ACC112 (cell line): ENCODE measurements at regions not wholly inside any gene's neighbourhood (a gene's known extent, or its start where the extent isn't known, plus 50 kb on each side); places are given as distances from the start of the nearest gene placed in this dataset.

Experiments
- H2AFZ ChIP-seq: fragments of 200-600 bp; sonication (generic); one replicate; pipeline ENCODE4 v1.6.0; 2017; ENCODE audit warnings: antibody characterized with exemption, low read length; ENCODE audit not compliant: unreplicated experiment
- H3K27ac ChIP-seq: fragments of 200-600 bp; sonication (generic); 2 replicates; pipeline ENCODE4 v1.5.1; 2014; ENCODE audit warnings: low read depth, mild to moderate bottlenecking, antibody characterized with exemption, low read length, moderate library complexity
- H3K27me3 ChIP-seq: fragments of 200-600 bp; sonication (generic); 2 replicates; pipeline ENCODE4 v1.6.1; 2014; ENCODE audit warnings: mild to moderate bottlenecking, antibody characterized with exemption, low read length, moderate library complexity, mixed read lengths; ENCODE audit not compliant: insufficient read depth
- H3K36me3 ChIP-seq: fragments of 200-600 bp; sonication (generic); 2 replicates; pipeline ENCODE4 v1.6.1; 2016; ENCODE audit warnings: mild to moderate bottlenecking, antibody characterized with exemption, low read length, moderate library complexity, mixed read lengths; ENCODE audit not compliant: insufficient read depth
- H3K4me1 ChIP-seq: fragments of 200-600 bp; sonication (generic); one replicate; pipeline ENCODE4 v1.6.1; 2016; ENCODE audit warnings: low read length, mixed read lengths; ENCODE audit not compliant: insufficient read depth, unreplicated experiment, control insufficient read depth
- H3K4me3 ChIP-seq: fragments of 200-600 bp; sonication (generic); 2 replicates; pipeline ENCODE4 v1.5.1; 2014; ENCODE audit warnings: mild to moderate bottlenecking, low read depth, low read length
- H3K79me2 ChIP-seq: fragments of 200-600 bp; sonication (generic); one replicate; pipeline ENCODE4 v1.6.0; 2016; ENCODE audit warnings: low read length; ENCODE audit not compliant: control insufficient read depth, unreplicated experiment, insufficient read depth

- H3K27ac ChIP-seq, result no peak overlapping the region
- H3K36me3 ChIP-seq, result no peaks in the 10 kb centered on the region
- no peak overlapping the region for H2AFZ ChIP-seq
- H3K27me3 ChIP-seq, result no peaks in the 10 kb centered on the region
- no peaks in the 10 kb centered on the region for H3K79me2 ChIP-seq
- H3K4me3 ChIP-seq, result no peak overlapping the region
- H3K4me1 ChIP-seq, result no peaks in the 10 kb centered on the region
Observed at GRCh38 chr7:68537051-68537773, 1061.1 kb upstream of the AUTS2 start.

GRCh38 chr7:68537774-68538071 is 1060.6 kb upstream of the AUTS2 start:
- no peaks in the 10 kb centered on the region for H3K4me1 ChIP-seq
- H3K27me3 ChIP-seq, result no peaks in the 10 kb centered on the region
- no peaks in the 10 kb centered on the region for H3K36me3 ChIP-seq
- no peak overlapping the region for H3K27ac ChIP-seq
- no peak overlapping the region for H2AFZ ChIP-seq
- H3K4me3 ChIP-seq, result no peak overlapping the region
- H3K79me2 ChIP-seq, result no peaks in the 10 kb centered on the region

- Histone ChIP-seq H3K27ac (no peak overlapping the region), H3K36me3 (no peaks in the 10 kb centered on the region), H3K79me2 (no peaks in the 10 kb centered on the region), H3K4me3 (no peak overlapping the region), H3K27me3 (no peaks in the 10 kb centered on the region), H2AFZ (no peak overlapping the region), H3K4me1 (no peaks in the 10 kb centered on the region)
Observed at GRCh38 chr7:68542831-68543230, 1055.4 kb upstream of the AUTS2 start.

GRCh38 chr7:68544851-68545250 is 1053.4 kb upstream of the AUTS2 start:
- Histone ChIP-seq H2AFZ (no peak overlapping the region), H3K27ac (no peak overlapping the region), H3K4me3 (no peak overlapping the region), H3K79me2 (no peaks in the 10 kb centered on the region), H3K36me3 (no peaks in the 10 kb centered on the region), H3K4me1 (no peaks in the 10 kb centered on the region), H3K27me3 (no peaks in the 10 kb centered on the region)

- H3K79me2 ChIP-seq, result no peaks in the 10 kb centered on the region
- no peaks in the 10 kb centered on the region for H3K36me3 ChIP-seq
- no peak overlapping the region for H3K27ac ChIP-seq
- H3K27me3 ChIP-seq, result no peaks in the 10 kb centered on the region
- no peak overlapping the region for H3K4me3 ChIP-seq
- no peaks in the 10 kb centered on the region for H3K4me1 ChIP-seq
- no peak overlapping the region for H2AFZ ChIP-seq
Observed at GRCh38 chr7:68547181-68547580, 1051.1 kb upstream of the AUTS2 start.

GRCh38 chr7:68547799-68548198 is 1050.5 kb upstream of the AUTS2 start:
- Histone ChIP-seq H3K4me1 (no peaks in the 10 kb centered on the region), H3K4me3 (no peak overlapping the region), H2AFZ (no peak overlapping the region), H3K36me3 (no peaks in the 10 kb centered on the region), H3K27me3 (no peaks in the 10 kb centered on the region), H3K79me2 (no peaks in the 10 kb centered on the region), H3K27ac (no peak overlapping the region)

GRCh38 chr7:68550027-68550426 is 1048.2 kb upstream of the AUTS2 start:
- Histone ChIP-seq H3K36me3 (no peaks in the 10 kb centered on the region), H3K79me2 (no peaks in the 10 kb centered on the region), H3K27ac (no peak overlapping the region), H3K27me3 (no peaks in the 10 kb centered on the region), H2AFZ (no peak overlapping the region), H3K4me1 (no peaks in the 10 kb centered on the region), H3K4me3 (no peak overlapping the region)

GRCh38 chr7:68550635-68551034 is 1047.6 kb upstream of the AUTS2 start:
- Histone ChIP-seq H3K4me1 (no peaks in the 10 kb centered on the region), H2AFZ (no peak overlapping the region), H3K4me3 (no peak overlapping the region), H3K79me2 (no peaks in the 10 kb centered on the region), H3K36me3 (no peaks in the 10 kb centered on the region), H3K27me3 (no peaks in the 10 kb centered on the region), H3K27ac (no peak overlapping the region)

- Histone ChIP-seq H3K27me3 (no peaks in the 10 kb centered on the region), H3K27ac (no peak overlapping the region), H2AFZ (no peak overlapping the region), H3K79me2 (no peaks in the 10 kb centered on the region), H3K4me1 (no peaks in the 10 kb centered on the region), H3K4me3 (no peak overlapping the region), H3K36me3 (no peaks in the 10 kb centered on the region)
Observed at GRCh38 chr7:68556537-68556936, 1041.7 kb upstream of the AUTS2 start.

- Histone ChIP-seq H3K27me3 (no peaks in the 10 kb centered on the region), H3K4me1 (no peaks in the 10 kb centered on the region), H2AFZ (no peak overlapping the region), H3K4me3 (no peak overlapping the region), H3K79me2 (no peaks in the 10 kb centered on the region), H3K27ac (no peak overlapping the region), H3K36me3 (no peaks in the 10 kb centered on the region)
Observed at GRCh38 chr7:68559518-68559917, 1038.8 kb upstream of the AUTS2 start.

GRCh38 chr7:68562323-68562899 is 1035.9 kb upstream of the AUTS2 start:
- H2AFZ ChIP-seq, result no peak overlapping the region
- no peaks in the 10 kb centered on the region for H3K79me2 ChIP-seq
- no peaks in the 10 kb centered on the region for H3K27me3 ChIP-seq
- no peaks in the 10 kb centered on the region for H3K4me1 ChIP-seq
- H3K27ac ChIP-seq, result no peak overlapping the region
- H3K4me3 ChIP-seq, result no peak overlapping the region
- H3K36me3 ChIP-seq, result no peaks in the 10 kb centered on the region
